GM18505 (cell line): ENCODE measurements at regions not wholly inside any gene's neighbourhood (a gene's known extent, or its start where the extent isn't known, plus 50 kb on each side); places are given as distances from the start of the nearest gene placed in this dataset.

Experiments used
- ATAC-seq: cut with Tn5 transposase; IDR thresholded peaks from one replicate; pipeline ENCODE4 v1.9.1; 2021; ENCODE audit not compliant: unreplicated experiment
- POLR2A ChIP-seq: IDR thresholded peaks from 4 replicates; pipeline ENCODE4 v1.6.1; 2011; ENCODE audit warnings: borderline replicate concordance; ENCODE audit not compliant: insufficient read depth, insufficient read length; ENCODE audit errors: extremely low read depth

- no peak for ATAC-seq
- TF ChIP-seq POLR2A: no peak
Observed at GRCh38 chr4:177070533-177071058, 239.1 kb upstream of the NEIL3 start.

- no peak for TF ChIP-seq POLR2A
- no peak for ATAC-seq
Observed at GRCh38 chr4:177077095-177077971, 232.3 kb upstream of the NEIL3 start.

- no peak for ATAC-seq
- no peak for TF ChIP-seq POLR2A
Observed at GRCh38 chr4:177079327-177079726, 230.3 kb upstream of the NEIL3 start.

GRCh38 chr4:177080388-177080787 lies 229.3 kb upstream of the NEIL3 start:
- TF ChIP-seq POLR2A: no peak
- no peak for ATAC-seq

GRCh38 chr4:177087060-177087459 lies 222.6 kb upstream of the NEIL3 start:
- no peak for ATAC-seq
- no peak for TF ChIP-seq POLR2A

GRCh38 chr4:177087499-177087898 lies 222.2 kb upstream of the NEIL3 start:
- no peak for ATAC-seq
- TF ChIP-seq POLR2A: no peak

DNA sequence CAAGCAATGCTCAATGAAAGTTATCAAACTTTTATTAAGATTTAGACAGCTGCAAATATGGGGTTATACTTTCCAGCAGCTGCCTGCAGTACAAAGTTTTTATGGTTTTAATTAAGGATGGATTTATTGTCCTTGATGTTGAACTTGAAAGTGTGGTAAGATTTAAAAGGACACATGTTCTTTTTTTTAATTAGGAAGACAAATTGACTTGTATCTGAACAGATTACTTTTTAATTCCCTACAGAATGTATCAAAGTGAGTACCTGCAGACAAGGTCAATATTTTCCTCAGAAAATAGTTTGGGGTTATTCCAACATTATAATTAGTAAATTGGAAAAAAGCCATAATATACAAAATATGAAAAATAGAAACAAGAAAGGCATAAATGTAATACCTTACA lies 218.2 kb upstream of the NEIL3 start:
- no peak for ATAC-seq
- no peak for TF ChIP-seq POLR2A

DNA sequence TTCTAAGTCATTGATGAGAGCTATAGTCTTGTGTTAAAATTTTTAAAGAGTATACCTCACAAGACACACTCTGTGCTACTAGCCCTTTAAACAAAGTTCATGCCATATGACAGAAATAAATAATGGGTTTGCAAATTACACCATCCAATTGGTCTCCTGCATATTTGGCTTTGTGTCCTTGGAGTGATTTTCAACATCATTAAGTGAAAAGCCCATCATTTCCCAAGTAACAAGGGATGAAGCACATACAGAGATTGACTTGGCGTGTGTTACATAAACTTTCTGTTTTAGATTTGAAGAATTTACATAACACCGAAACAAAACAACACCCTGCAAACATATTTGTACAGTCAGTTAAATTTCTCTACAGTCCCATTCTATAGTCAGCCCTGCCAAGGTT lies 216.9 kb upstream of the NEIL3 start:
- no peak for TF ChIP-seq POLR2A
- no peak for ATAC-seq

DNA sequence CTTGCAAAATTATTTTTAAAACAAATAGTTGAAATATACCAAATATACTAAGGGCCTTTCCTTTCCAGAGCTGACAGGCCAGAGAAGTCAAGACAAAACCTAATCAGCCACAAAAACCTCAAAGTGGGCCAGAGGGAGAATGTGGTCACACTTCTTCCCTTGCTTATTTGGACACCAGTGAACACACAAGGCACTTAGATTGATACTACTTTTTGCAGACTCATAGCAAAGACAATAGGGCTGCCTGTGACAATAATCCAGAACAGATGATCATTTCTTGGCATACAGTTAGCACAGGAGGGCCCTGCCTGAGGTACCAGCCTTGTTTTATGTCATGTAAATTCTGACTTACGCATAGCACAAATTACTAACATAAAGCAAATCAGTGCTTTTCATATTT lies 215.7 kb upstream of the NEIL3 start:
- no peak for ATAC-seq
- no peak for TF ChIP-seq POLR2A

- TF ChIP-seq POLR2A: no peak
- ATAC-seq: no peak
Observed at GRCh38 chr4:177097291-177097690, 212.4 kb upstream of the NEIL3 start.

DNA sequence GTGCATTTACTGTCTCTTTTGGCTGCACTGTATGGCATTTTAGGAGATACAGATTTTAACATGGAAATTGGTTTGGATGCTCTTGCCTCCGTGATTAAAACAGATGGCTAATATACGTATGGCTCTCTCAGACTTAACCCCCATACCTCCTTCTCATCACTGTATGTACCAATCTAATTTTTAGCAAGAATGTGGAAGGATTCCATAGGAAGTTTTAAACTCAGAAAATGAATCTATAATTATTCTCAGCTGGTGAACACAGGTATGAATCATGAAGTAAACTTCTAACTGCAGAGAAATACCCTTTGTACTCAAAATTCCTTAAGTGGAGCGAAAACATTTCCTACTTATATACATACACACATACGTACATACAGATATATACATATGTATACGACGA lies 210.5 kb upstream of the NEIL3 start:
- no peak for TF ChIP-seq POLR2A
- no peak for ATAC-seq

- TF ChIP-seq POLR2A: no peak
- ATAC-seq: no peak
Observed at GRCh38 chr4:177100307-177100706, 209.4 kb upstream of the NEIL3 start.

- TF ChIP-seq POLR2A: no peak
Observed at GRCh38 chr4:177103619-177104018, 206.1 kb upstream of the NEIL3 start.

DNA sequence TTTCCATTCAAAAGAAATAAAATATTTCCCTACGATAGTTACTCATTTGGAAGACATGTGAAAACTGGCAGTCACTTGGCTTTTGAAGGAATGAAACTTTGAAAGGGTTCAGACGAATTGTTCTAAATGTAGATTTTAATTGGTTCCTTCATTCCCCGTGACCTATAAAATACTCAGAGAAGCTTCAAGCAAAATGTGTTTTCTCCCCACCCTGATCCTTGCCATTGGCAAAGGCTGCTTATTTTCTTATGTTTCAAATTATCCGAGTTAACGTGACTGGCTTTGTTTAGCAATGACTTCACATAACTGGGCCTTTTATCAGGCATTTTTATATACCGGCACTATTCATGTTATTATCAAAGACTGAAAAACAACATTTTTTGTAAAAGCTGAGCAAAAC lies 204.1 kb upstream of the NEIL3 start:
- no peak for ATAC-seq
- no peak for TF ChIP-seq POLR2A

More at GRCh38 chr4:177103619-177104018, 206.1 kb upstream of the NEIL3 start:
- no peak for ATAC-seq
